ENCODE measurements at regions not wholly inside any gene's neighbourhood (a gene's known extent, or its start where the extent isn't known, plus 50 kb on each side); places are given as distances from the start of the nearest gene placed in this dataset.

GRCh38 chr2:34784701-34785100, 1185.6 kb upstream of the FAM98A start:
- TF ChIP-seq CTCF (conservative IDR thresholded peaks at IDR 0.05; ENCODE audit: low read length): no peak
- no peak for TF ChIP-seq EZH2phosphoT487 (IDR thresholded peaks at IDR 0.05; ENCODE audit: borderline replicate concordance)
